NCI-H226 (cell line): ENCODE measurements at regions not wholly inside any gene's neighbourhood (a gene's known extent, or its start where the extent isn't known, plus 50 kb on each side); places are given as distances from the start of the nearest gene placed in this dataset.
"Not testable (repeated sequence)": the region's sequence is repeated elsewhere in the genome, so short reads cannot be mapped to it uniquely, and the experiment has no call there.

ENCODE experiments used
- DNase-seq: peaks from one replicate; pipeline ENCODE4 v3.0.0-alpha.2; 2015

DNA sequence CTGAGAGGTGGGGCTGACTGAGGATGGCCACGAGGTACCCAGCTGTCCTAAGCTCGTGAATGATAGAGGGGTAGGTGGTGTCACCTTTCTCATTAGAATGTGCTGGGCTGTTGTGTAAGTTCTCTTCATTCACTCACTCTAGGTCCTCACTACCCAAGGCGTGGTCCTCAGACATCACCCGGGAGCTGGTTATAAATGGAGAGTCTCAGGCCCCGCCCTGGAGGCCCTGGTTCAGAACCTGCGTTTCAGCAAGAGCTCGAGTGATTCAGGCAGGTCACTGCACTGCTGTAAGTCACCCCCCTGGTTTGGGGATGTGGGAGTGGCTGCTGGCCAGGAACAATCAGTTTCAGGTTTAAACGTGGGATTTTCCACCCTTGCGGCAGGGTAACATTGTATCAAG, 139.8 kb downstream of the FOXL1 start:
- no peak for DNase-seq

DNA sequence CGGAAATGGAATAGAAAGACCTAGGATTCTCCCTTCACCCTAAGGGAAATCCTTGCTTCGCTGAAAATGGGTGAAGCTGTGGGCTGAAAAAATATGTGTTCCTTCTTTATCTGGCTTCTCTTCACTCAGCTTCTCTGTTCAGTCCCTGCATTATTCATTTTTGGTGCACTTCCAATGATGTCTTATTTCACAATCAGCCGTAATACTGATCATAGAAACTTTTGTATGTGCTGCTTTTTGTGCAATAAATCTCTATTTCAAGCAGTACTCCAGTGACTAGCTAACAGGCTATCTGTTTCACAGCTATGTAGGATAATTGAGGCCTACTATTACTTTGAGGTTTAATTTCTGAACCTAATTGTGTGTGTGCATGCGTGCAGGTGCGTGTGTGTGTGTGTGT, 144.6 kb downstream of the FOXL1 start:
- DNase-seq, result no peak

DNA sequence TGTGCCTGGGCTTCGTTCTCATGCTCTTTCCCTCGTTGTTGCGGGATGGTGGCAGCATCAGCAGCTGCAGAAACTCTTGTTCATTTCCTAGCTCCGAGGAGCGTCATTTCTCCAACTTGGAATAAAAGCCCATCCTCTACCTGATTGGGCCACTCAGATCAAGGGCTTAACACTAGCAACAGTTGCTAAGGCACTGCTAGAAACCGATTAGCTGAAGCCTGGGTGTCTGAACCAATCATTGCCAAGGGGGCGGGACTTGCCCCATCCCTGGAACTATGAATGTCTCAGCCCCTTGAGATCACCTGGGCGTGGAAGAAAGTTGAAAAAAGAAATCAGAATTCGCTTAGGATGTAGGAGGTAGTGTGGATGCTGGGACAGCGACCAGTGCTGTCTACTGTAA, 145.3 kb downstream of the FOXL1 start:
- DNase-seq, result no peak

DNA sequence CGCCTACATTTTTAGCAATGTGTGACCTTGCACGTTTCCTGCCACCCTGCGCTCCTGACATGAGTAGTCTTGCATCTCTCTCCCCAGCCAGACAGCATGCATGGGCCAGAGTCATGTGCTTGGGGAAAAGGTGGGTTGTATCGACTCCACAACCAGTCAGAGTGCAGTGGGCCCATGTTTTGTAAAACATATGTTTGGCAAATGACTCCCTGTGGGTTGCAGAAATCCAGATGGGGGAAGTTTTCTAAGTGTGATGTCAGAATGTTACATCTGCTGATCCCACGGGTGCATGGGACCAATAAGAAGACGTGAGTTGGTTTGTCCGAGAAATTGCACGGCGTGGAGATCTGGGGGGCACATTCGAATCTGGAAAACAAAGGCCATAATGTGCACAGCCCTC, 147.1 kb downstream of the FOXL1 start:
- DNase-seq, result no peak

DNA sequence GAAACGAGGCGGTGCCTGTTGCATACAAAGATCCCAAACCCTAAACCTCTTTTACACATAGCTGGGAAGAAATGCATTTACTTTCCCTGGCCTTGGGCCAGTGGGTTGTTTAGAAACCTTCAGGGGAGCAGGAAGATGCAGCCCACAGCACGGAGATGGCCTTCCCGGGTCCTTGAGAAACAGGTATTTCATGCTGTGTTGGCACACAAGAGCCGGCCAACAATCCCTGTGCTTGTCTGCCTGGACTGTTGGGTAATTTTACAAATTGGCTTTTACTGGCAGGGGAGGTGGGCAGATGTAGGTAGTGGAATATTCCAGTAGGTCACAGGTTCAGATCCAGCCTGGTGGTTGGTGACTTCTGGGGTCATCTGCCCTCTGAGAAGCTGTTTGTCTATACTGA, 148.0 kb downstream of the FOXL1 start:
- no peak for DNase-seq

DNA sequence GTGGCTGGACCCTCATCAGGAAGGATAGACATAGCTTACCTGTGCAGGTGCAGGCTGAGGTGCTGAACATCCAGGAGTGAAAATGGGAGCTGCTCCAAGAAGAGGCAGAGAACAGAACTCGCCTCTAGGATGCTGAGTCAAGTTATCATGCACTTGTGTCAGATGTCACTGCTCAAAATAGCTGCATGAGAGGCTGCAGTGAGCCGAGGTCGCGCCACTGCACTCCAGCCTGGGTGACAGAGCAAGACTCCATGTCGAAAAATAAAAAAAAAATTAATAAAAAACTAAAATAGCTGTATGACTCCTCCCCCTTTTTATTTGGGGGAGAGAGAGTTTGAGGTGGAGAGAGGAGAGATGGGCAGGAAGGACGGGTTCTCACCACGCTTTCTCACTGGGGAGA, 148.8 kb downstream of the FOXL1 start:
- DNase-seq, result no peak

DNA sequence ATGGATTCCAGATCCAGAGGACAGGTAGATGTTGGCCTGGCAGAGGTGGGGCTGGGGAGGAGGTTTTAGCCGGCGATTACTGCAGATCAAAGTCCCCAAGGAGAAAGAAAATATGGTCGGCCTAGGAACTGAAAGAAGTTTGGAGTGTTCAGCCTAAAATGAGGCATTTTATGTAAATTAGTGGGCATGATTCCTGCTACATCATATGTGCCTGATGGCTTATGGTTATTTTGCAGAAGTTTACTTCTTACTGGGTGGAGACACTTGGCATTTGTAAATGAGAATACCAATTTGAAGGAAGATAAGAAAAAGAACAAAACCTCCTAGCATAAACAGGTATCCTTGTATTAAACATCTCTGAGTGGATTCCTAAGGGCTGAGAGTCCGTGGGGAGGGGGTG, 149.3 kb downstream of the FOXL1 start:
- no peak for DNase-seq

DNA sequence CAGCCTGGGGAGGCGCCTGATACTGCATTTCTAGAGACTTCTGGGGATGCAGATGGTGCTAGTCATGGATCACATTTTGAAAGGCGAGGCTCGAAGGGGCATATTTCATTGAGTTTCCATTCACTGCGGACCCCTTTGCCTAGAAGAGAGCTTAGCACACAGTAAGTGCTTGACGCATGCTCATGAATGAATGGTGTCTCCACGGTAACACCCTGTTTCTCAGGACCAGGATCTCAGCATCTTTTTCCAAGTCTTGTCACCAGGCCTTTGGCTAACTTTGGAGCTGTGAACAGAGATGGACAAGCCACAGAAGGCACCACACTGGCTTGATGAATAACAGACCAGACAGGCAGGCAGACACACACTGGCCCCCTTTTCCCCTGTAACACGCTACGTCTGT, 151.3 kb downstream of the FOXL1 start:
- no peak for DNase-seq

DNA sequence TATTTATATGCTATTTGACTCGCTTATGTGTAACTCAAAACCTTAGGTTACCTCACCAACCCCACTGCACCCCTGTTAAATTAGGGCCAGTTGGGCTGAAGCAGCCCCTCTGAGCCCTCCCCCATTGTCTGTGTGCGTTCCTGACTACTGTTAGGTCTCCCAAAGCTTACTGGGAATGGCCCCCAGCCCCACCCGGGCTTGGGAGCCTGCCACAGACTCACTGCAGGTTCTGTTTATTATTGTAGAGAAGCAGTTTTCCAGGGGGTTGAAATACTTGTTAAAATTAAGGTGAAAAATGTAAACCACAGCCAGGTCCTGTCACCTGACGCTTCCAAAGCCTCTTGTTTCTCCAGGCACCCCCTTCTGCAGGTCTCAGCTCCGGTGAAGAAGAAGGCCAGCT, 151.7 kb downstream of the FOXL1 start:
- no peak for DNase-seq

DNA sequence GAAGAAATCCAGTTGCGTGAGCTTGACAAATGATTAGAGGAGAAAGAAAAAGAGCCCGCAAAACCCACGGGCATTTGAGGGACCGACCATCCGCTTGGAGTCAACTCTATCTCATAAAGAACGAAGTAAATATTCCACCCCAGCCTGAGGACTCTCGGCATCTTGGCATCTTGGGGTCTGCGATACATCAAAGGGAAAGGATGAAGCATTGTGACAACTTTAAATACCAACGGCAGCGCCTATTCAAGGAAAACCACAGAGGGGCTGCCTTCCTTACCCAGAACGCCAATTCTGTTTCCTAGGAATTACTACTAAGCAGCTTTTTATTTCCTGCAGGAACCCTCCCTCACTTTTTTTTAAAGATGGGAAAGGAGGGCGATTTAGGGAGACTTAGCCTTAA, 152.2 kb downstream of the FOXL1 start:
- DNase-seq, result no peak

DNA sequence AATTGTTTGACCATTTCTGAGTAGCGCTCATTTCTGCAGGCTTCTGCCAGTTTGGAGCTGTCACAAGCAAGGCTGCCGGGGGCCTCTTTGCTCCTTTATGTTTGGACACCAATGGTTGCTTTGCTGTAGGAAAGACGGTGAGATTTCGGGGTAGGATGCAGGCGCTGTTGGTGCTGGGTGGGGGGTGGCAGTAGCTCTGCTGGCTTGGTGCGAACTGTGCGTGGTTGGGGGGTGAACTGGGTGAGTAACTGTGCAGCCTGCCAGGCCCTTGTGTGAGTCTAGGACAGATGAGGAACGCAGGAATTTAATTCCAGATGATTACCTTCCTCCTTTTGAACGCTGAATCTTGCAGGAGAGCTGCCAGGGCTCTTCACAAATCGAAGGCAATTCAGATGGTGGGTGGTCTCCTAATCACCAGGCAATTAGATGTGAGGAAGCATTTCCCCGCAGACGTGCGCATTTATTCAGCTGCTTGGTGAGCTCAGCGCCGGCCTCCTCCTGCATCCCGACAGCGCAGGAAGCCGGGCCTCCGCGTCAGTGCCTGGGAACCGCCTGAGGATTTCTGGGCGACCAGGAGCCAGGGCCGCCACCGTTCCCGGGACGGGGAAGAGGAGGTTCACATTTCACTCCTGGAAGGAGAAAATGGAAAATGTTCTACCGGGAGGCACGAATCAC, 154.4 kb downstream of the FOXL1 start:
- no peak for DNase-seq

DNA sequence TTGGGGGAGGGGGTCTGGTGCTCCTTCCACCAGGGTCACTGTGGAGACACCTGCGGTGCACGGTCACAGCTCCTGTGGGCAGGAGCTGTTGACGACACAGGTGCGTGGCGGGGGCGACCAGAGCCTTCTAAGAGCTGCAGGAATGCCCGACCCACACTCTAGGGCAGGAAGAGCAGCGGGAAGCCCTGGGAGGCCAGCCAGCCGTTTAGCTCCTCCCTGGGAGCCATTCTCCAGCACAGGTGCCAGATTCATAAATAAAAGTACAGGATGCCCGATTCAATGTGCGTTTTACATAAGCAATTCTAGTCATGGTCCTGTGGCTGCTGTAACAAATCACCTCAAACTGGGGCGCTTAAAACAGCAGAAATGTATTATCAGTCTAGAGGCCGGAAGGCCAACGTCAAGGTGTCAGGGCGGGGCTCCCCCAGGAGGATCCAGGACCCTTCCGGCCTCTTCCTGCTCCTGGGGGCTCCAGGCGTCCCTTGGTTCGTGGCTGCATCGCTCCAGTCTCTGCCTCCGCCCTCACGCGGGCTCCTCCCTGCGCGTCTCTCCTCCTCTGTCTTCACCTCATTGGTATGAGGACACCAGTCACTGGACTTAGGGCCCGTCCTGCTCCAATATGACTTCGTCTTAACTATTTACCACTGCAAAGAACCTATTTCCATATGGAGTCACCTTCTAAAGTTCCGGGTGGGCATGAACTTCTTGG, 155.4 kb downstream of the FOXL1 start:
- DNase-seq, result no peak

DNA sequence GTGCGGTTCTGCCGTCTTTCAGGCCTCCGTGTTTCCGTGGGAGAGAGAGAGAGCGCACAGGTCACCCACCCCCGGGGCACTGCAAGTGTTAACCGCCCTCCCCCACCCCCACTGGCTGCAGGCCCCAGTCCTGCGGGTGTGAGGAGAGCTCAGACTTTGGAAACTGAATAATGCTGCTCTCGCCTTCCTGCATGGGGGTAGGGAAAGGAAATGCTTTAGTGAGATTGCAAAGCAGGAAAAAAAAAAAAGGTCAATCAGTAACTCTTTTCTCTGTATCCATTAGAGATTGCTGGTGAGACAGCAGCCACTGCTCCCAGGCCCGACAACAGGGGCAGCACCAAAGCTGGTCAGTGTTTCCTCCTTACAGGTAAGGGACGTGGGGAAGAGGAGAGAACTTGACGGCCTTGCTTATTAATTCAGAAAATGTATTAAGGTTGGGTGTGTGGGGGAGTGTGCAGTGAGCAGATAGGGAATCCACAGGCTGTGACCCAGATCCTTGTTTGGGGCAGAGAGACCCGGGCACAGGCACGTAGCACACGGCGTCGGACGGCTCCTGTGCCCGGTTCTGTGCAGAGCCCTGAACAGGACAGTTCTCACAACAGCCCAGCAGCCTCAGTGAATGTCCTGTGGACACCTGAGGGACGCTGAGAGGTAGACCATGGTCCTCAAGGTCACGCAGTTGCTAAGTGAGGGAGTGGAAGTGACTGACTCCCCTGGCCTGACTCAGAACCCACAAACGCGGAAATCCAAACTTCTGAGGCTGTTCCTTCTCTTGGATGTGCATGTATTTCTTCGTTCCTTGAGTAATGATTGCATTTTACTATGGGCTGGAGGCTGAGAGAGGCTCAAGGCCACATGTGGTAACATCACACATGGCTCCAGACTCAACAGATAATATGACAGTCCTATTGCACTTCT, 156.5 kb downstream of the FOXL1 start:
- DNase-seq, result no peak

DNA sequence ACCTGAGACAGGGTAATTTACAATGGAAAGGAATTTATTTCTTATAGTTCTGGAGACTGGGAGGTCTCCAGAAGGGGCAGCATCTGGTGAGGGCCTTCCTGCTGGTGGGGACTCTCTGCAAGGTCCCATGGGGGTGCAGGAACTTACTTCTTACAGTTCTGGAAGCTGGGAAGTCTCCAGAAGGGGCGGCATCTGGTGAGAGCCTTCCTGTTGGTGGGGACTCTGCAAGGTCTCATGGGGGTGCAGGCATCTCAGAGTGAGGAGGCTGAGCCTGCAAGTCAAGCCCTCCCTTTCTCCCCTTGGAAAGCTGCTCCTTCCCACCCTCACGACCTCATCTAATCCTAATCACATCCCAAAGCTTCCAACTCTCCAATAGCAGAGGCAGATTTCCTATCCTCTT, 157.4 kb downstream of the FOXL1 start:
- no peak for DNase-seq

DNA sequence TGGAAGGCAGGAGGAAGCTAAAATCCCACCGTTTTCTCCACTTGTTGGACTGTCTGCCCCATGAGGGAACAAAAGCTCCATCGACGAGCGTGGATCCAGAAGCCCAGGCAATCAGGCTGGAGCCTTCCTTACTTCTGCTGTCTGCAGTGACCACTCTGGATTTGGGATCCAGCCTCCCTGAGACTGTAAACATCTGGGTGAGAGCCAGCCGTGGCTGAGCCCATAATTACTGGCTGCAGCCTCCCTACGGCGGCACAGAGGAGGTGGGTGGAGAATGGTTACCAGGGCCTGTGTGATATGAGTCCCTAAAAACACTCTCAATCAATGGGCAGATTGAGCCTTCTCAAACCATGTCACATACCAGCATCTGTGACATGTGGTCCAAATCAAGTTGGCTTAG, 158.2 kb downstream of the FOXL1 start:
- no peak for DNase-seq

DNA sequence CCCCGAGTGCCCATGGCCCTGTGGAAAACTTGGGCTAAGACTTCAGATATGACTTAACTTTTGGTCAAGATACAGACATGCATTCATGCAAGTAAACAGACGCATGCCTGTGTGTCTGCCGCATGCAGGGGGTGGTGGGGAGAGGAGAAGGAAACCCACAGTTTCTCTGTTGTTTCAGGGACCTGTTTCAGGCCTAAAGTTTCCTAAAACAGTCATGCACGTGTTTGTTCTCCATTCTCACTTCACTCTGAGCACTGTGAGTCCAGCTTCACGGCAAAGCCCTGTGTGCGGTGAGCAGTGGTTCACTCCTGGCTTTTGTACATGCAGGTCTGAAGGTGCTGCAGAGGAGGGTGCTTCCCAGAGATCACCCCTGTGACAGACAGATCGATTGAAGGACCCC, 158.7 kb downstream of the FOXL1 start:
- no peak for DNase-seq

DNA sequence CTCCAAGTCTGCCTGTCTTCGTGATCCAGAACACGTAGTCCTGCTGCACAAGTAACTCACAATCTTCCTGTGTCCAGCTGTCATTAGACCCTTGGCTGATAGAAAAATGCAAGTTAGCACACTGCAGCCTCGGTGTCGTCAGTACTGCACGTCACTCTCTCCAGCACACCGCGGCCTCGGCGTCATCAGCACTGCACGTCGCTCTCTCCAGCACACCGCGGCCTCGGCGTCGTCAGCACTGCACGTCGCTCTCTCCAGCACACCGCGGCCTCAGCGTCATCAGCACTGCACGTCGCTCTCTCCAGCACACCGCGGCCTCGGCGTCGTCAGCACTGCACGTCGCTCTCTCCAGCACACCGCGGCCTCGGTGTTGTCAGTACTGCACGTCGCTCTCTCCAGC, 160.0 kb downstream of the FOXL1 start:
- not testable (repeated sequence) for DNase-seq

DNA sequence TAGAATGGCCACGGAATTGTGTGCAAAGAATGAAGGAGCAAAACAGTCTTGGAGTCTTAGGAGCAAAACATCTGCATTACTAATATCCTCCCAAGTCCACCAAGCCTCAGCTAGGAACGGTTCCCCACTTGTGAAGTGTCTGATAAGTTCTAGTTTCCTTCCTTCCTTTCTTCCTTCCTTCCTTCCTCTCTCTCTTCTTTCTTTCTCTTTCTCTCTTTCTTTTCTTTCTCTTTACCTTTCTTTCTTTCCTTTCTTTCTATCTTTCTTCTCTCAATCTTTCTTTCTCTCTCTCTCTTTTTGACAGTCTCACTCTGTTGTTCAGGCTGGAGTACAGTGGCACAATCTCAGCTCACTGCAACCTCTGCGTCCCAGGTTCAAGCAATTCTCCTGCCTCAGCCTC, 160.8 kb downstream of the FOXL1 start:
- DNase-seq, result no peak

DNA sequence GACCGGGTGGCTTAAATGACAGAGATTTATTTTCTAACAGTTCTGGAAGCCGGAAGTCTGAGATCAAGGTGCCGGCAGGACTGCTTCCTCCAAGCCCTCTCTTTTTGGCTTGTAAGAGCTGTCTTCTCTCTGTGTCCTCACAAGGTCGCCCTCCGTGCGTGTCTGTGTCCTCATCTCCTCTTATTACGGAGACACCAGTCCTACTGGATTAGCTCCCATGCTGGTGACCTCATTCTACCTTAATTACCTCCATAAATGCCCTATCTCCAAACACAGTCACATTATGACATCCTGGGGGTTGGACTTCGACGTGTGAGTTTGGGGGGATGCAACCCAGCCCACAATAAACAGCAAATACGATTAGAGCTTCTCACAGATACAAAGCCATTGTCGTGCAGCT, 161.5 kb downstream of the FOXL1 start:
- no peak for DNase-seq

DNA sequence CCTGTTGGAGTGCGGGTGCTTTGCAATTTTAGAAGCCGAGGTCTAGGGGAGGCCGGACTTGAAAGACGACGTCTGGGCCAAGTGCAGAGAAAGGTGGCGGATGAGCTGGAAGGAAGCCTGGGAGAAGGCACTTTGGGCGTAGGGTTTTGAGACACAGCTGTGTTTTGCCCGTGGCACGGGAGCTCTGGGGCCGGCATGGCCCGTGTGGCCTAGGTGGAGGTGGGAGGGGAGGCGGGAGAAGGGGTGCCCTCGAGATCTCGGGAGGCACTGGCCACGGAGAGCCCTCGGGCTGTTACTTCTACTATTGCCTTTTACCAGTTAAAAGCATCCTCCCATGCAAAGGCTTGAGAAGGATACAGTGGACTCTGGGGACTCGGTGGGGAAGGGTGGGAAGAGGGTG, 161.9 kb downstream of the FOXL1 start:
- no peak for DNase-seq

DNA sequence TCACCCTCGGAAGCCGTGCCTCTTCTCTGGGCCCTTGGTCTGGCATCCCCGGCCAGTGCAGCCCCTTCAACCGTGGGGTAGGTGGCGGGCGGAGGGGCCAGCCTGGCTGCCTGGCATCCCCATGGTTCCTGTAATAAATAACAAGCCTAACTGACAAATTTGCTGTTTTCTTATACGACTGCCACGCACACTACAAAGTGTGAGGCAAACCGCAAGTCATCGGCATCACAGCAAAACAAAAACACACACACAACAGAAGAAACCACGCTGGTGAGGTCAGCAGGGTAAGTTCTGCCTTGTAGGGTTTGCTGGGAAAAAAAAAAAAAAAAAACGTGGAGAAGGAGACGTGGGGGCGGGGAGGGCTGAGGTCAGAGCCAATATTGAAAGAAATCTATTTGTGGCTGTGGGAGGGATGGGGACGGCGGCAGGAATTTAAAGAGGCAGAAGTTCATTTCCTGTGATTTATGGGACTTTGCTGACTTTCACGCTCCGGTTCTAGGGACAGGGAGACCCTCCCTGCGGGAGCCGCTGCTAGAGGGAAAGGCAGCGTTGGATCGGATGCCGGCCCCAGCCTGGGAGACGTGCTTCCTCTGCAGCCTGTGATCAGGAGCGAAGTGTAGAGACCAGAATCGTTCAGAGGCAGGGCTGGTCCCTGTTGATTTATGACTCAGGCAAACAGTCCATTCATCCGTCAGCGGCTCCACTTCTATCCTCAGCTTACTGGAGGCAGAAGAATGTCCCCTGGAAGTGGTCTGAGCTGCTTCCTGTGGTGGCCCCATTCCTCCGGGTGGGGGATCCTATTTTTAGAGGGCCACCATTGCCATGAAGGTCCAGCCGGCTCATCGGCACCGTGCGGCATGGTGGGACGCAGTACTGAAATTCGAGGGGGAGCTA, 162.8 kb downstream of the FOXL1 start:
- DNase-seq, result no peak

DNA sequence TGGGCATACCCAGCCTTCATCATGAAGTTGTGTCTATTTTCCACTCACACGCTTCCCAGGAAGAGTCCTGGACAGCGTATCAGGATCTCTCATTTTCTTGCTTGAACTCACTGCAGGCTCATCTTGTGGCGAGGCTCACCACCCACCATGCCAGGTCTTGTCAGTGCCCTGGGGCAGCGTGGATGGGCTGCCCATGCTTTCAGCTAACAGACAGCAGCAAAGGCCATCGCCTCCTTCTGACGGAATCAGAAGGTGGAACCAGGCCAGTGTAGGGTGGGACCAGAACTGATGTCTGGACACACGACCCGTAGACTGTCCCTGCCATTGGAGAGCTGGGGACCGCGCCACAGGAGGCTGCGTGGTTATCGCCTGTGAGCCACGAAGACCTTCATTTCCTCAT, 169.4 kb downstream of the FOXL1 start:
- no peak for DNase-seq

DNA sequence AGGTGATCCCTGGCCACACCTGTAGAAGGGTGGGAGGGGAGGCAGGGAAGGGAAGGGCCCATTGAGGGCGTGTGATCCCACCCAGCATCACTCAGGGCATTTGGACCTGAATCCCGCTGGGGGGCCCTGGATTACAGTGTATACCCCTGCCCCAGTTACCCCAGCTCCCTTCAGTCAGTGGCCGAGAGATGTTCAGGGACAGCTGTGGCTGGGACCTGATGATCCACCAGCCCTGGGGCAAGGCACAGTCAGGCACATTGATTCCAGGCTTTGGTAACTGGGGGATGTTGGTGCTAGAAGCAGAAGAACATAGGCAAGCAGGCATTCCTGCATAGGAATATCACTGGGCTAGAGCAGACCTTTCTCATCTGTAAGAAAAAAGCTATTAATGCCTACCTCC, 170.3 kb downstream of the FOXL1 start:
- no peak for DNase-seq
